ENCODE measurements at regions not wholly inside any gene's neighbourhood (a gene's known extent, or its start where the extent isn't known, plus 50 kb on each side); places are given as distances from the start of the nearest gene placed in this dataset.

DNA sequence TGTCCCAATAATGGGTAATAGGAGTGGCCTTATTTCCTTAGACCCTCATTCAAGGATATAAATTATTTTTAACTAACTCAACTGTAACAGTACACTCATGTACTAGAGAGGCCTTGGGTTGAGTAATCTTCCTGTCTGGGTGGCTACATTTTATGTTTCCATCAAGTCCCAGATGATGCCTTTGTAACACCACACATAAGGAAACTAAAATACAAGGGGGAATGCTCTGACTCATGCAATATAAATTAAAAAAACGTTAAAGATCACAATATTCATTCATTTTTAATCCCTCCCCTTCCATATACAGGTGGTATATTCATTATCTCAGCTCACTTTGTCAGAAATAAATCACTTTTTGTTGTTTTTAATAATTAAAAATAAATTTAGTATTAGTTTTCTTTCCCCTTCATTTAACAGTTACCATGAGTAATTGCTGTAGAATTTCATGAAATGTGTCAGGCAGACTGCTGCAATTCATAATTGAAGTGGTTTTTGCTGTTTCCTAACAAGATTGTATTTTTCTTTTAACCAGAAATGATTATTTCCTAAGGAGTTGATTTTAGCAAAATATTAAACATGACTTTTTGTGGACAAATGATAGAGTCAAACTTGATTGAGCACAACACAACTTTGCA lies 1403.6 kb downstream of the SUCLG1 start:
- TF ChIP-seq CTCF (IDR thresholded peaks at IDR 0.05), result no peak
- TF ChIP-seq POLR2AphosphoS5 (IDR thresholded peaks at IDR 0.05; ENCODE audit: low read depth, low read length), result no peak

Data from Panc1 (cell line).